RWPE2 (cell line): ENCODE measurements at regions not wholly inside any gene's neighbourhood (a gene's known extent, or its start where the extent isn't known, plus 50 kb on each side); places are given as distances from the start of the nearest gene placed in this dataset.

Experiments used
- ATAC-seq: fragments of 200-7000 bp; cut with Tn5 transposase; 3 replicates; pipeline ENCODE4 v1.9.1; 2021; ENCODE audit warnings: low read depth
- DNase-seq: peaks from one replicate; pipeline ENCODE4 v3.0.0-alpha.2; 2020; ENCODE audit warnings: low spot score
- H3K27ac ChIP-seq: fragments of 450-650 bp; 2 replicates; pipeline ENCODE4 v1.5.1; 2017; ENCODE audit warnings: mild to moderate bottlenecking; ENCODE audit not compliant: poor library complexity, severe bottlenecking
- H3K27me3 ChIP-seq: fragments of 250-450 bp; sonication (Bioruptor Pico); 2 replicates; pipeline ENCODE4 v1.5.1; 2021; ENCODE audit warnings: mild to moderate bottlenecking, moderate library complexity; ENCODE audit not compliant: insufficient read depth, poor library complexity, severe bottlenecking
- H3K36me3 ChIP-seq: fragments of 250-450 bp; sonication (Bioruptor Pico); 2 replicates; pipeline ENCODE4 v1.5.1; 2020; ENCODE audit warnings: low read depth, mild to moderate bottlenecking, moderate library complexity
- H3K4me1 ChIP-seq: fragments of 250-450 bp; sonication (Bioruptor Pico); 2 replicates; pipeline ENCODE4 v1.5.1; 2021; ENCODE audit warnings: mild to moderate bottlenecking, moderate library complexity; ENCODE audit not compliant: insufficient read depth, poor library complexity, severe bottlenecking
- H3K4me3 ChIP-seq: fragments of 250-450 bp; sonication (Bioruptor Pico); 2 replicates; pipeline ENCODE4 v1.5.1; 2021; ENCODE audit warnings: mild to moderate bottlenecking, moderate library complexity; ENCODE audit not compliant: severe bottlenecking
- H3K9me3 ChIP-seq: fragments of 250-450 bp; sonication (Bioruptor Pico); 2 replicates; pipeline ENCODE4 v1.5.1; 2021; ENCODE audit warnings: mild to moderate bottlenecking, moderate library complexity; ENCODE audit not compliant: severe bottlenecking
- TF ChIP-seq, protein P1 (sequence below): fragments of 450-650 bp; IDR thresholded peaks from one replicate; pipeline ENCODE4 v1.5.1; 2017; ENCODE audit warnings: mild to moderate bottlenecking, moderate library complexity; ENCODE audit not compliant: poor library complexity, severe bottlenecking

DNA sequence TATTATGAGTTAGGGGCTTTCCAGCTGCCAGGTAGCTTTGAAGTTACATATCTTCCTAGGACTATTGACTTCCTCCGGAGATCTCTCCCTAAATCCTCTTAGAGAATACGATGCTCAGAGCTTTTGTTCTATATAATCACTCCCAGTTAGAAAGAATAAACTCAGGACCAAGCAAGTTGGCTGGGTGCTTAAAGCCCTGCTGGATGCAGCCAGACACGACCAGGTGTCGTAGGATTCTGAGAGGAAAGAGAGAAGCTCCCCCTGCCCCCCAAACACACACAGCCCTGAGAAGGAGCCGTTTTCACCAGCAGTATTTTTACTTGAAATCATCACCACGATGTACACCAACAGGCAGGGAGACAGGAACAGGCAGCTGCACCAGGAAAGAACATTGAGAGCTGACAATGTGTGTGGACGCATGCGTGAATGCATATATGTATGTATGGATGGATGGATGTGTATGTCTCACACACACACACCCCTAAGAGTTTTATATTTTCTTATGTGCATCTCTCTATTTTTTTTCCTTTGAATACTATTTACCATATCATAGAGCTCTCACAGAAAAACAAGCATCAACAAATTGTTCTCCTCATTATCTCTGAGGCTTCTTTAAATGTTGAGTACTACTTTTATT lies 382.6 kb downstream of the EPHA4 start:
- Histone ChIP-seq H3K4me3 (no peak overlapping the region), H3K27ac (no peak overlapping the region), H3K9me3 (no peaks in the 10 kb centered on the region), H3K36me3 (no peaks in the 10 kb centered on the region), H3K4me1 (no peaks in the 10 kb centered on the region), H3K27me3 (no peaks in the 10 kb centered on the region)
- TF ChIP-seq, protein P1, sequence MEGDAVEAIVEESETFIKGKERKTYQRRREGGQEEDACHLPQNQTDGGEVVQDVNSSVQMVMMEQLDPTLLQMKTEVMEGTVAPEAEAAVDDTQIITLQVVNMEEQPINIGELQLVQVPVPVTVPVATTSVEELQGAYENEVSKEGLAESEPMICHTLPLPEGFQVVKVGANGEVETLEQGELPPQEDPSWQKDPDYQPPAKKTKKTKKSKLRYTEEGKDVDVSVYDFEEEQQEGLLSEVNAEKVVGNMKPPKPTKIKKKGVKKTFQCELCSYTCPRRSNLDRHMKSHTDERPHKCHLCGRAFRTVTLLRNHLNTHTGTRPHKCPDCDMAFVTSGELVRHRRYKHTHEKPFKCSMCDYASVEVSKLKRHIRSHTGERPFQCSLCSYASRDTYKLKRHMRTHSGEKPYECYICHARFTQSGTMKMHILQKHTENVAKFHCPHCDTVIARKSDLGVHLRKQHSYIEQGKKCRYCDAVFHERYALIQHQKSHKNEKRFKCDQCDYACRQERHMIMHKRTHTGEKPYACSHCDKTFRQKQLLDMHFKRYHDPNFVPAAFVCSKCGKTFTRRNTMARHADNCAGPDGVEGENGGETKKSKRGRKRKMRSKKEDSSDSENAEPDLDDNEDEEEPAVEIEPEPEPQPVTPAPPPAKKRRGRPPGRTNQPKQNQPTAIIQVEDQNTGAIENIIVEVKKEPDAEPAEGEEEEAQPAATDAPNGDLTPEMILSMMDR: no peak
- ATAC-seq (no peak), DNase-seq (no peak)

DNA sequence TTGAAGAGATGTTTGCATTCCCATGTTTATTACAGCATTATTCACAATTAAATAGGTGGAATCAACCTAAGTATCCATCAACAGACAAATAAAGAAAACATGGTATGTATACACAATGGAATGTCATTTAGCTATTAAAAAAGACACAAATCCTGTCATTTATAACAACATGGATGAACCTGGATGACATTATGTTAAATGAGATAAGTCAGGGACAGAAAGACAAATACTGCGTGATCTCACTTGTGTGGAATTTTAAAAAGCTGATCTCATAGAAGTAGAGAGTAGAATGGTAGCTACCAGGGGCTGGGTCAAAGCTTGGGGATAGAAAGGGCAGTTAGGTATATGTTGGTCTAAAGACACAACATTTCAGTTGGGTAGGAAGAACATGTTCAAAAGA lies 376.3 kb downstream of the EPHA4 start:
- DNase-seq: no peak
- Histone ChIP-seq H3K27me3 (no peaks in the 10 kb centered on the region), H3K9me3 (no peaks in the 10 kb centered on the region), H3K4me3 (no peak overlapping the region), H3K27ac (no peak overlapping the region), H3K36me3 (no peaks in the 10 kb centered on the region), H3K4me1 (no peaks in the 10 kb centered on the region)
- TF ChIP-seq, protein P1: no peak
- no peak for ATAC-seq

DNA sequence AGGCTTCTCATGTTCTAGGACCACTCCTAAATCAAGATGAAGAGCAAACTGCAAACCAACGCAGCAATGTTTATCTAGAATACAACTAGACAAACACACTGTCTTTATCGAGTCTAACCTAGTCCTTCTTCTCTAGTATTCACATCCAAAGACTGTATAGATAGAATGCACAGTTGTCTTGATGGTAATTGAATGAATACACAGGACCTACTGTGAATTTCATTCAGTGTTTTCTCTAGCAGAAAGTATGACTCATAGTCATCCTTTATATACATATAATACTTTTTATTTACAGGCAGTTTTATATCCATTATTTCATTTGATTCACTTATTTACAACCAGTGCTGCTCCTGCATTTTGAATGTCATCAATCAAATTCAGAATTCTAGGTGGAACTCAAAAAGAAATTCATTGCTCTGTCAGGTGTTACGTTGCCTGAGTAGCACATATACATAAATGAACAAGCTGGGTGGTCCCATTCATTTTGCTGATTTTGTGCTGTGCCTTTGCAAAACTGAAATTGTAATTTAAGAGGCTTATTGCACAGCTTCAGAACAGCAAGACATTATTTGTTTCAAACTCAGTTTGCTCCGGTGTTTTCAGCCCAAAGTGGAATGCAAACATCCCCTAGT lies 374.8 kb downstream of the EPHA4 start:
- no peak overlapping the region for H3K27ac ChIP-seq
- H3K27me3 ChIP-seq: no peaks in the 10 kb centered on the region
- TF ChIP-seq, protein P1: no peak
- ATAC-seq (no peak), DNase-seq (no peak)
- H3K4me1 ChIP-seq: no peaks in the 10 kb centered on the region
- H3K9me3 ChIP-seq: no peaks in the 10 kb centered on the region
- H3K4me3 ChIP-seq: no peak overlapping the region
- no peaks in the 10 kb centered on the region for H3K36me3 ChIP-seq

DNA sequence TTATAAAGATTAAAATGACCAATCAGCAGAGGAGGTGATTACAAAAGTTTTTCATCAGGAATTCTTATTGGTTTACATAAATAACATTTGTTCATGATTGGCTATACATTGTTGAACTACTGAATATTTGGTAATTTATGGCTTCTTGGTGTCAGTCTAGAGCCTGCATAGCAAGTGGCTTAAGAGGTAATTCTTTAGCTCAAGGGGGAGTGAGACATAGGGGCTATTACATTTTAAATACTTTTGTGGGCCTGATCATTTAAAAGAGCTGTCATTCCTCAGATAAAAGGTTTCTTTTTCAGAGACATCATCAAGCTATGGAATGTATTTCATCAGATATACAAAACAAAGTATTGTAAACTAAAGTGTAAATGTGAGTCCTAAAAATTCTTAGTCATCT lies 373.8 kb downstream of the EPHA4 start:
- no peak overlapping the region for H3K27ac ChIP-seq
- no peaks in the 10 kb centered on the region for H3K9me3 ChIP-seq
- H3K4me3 ChIP-seq: no peak overlapping the region
- no peaks in the 10 kb centered on the region for H3K36me3 ChIP-seq
- no peaks in the 10 kb centered on the region for H3K27me3 ChIP-seq
- no peaks in the 10 kb centered on the region for H3K4me1 ChIP-seq
- TF ChIP-seq, protein P1: no peak
- DNase-seq: no peak
- no peak for ATAC-seq

DNA sequence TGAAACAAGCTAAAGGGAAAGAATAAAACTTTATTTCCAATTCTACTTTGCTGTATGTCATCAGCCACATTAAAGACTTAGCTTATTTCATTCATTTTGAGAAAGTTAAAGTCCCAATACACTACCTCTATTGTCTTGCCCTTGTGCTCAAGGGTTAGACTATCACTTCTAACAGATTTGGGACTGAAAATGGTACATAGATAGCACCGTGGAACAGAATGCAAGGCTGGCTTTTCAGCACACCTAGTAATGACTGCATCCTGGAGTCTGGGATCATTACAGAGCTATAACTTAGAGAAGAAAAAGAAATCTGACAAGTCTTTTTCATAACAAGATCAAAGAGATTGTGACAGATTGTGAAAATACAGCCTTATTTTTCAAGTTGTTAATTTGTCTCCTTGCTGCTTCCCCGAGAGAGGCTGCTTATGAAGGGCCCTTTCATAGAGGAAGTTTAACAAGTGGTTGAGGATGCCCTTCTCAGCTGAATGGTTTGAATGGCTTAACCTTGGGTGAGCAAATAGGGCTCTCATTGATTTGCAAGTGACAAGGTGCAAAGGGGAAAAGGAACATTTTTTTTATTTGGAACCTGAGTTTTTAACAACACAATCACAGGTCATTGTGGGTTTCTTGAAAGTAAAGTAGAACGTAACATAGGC lies 371.8 kb downstream of the EPHA4 start:
- ATAC-seq: no peak
- H3K9me3 ChIP-seq: no peaks in the 10 kb centered on the region
- DNase-seq: no peak
- H3K4me3 ChIP-seq: no peak overlapping the region
- TF ChIP-seq, protein P1: no peak
- H3K27me3 ChIP-seq: no peaks in the 10 kb centered on the region
- H3K36me3 ChIP-seq: no peaks in the 10 kb centered on the region
- H3K4me1 ChIP-seq: no peaks in the 10 kb centered on the region
- no peak overlapping the region for H3K27ac ChIP-seq
